VCaP (cell line): ENCODE measurements at regions not wholly inside any gene's neighbourhood (a gene's known extent, or its start where the extent isn't known, plus 50 kb on each side); places are given as distances from the start of the nearest gene placed in this dataset.

Source experiments
- H3K27ac ChIP-seq: fragments of 450-650 bp; 2 replicates; pipeline ENCODE4 v1.5.1; 2017
- TF ChIP-seq, protein P1 (sequence below): fragments of 450-650 bp; conservative IDR thresholded peaks from 2 replicates; pipeline ENCODE4 v1.5.1; 2017; ENCODE audit warnings: mild to moderate bottlenecking, moderate library complexity

DNA sequence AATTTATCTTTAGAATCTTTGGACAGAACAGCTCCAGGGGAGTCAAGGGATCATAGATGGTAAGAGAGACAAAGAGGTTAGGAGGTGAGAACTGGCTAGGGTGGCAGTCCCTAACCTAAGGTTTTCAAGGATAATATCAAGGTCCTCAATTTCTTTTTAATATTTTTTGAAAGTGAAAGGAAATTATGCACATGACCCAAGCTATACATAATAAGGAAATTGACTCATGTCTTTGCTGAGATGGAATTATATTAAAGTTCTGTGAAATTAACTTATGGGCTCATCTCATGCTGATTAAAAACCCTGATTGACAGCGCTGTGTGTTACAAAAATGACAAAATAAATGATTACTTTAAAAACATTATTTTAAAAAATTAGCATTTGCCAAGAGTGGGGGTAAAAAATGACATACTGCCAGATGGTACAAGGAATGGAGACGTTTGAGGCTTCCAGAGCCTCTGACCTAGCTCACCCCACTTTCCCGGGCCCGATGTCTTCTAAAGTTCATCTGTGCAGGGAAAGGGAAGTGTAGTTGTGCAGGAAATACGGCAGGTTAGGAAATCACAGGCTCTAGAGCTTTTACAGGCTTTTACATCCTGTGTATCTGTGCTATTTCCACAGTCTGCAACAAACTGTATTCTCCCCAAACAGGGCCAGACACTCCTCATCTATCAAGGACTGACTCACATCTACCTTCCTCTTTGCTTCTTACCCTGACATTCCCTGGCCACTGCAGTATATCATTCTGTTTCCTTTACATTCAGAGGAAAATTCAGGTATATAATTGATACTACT lies 185.6 kb upstream of the PRSS58 start:
- TF ChIP-seq, protein P1, sequence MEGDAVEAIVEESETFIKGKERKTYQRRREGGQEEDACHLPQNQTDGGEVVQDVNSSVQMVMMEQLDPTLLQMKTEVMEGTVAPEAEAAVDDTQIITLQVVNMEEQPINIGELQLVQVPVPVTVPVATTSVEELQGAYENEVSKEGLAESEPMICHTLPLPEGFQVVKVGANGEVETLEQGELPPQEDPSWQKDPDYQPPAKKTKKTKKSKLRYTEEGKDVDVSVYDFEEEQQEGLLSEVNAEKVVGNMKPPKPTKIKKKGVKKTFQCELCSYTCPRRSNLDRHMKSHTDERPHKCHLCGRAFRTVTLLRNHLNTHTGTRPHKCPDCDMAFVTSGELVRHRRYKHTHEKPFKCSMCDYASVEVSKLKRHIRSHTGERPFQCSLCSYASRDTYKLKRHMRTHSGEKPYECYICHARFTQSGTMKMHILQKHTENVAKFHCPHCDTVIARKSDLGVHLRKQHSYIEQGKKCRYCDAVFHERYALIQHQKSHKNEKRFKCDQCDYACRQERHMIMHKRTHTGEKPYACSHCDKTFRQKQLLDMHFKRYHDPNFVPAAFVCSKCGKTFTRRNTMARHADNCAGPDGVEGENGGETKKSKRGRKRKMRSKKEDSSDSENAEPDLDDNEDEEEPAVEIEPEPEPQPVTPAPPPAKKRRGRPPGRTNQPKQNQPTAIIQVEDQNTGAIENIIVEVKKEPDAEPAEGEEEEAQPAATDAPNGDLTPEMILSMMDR, result no peak
- no peak overlapping the region for H3K27ac ChIP-seq

DNA sequence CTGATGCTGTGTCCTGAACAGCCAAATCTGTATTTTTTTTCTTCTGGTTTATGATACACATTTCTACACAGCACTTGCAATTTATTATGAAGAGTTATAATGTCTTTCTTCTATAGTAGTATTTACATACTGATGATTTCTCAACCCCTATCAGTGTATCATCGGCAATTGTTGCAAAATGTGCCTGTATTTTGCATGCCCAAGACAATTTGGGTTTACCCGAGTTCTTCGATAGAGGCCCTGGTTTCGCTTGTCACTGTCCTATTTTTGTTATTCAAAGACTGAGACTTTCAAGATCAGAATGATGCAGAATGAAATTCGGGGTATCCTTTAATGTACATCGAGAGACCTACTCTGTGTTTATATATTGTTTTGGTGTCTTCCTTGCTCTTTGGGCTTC lies 184.5 kb upstream of the PRSS58 start:
- H3K27ac ChIP-seq, result no peak overlapping the region
- TF ChIP-seq, protein P1, result no peak

DNA sequence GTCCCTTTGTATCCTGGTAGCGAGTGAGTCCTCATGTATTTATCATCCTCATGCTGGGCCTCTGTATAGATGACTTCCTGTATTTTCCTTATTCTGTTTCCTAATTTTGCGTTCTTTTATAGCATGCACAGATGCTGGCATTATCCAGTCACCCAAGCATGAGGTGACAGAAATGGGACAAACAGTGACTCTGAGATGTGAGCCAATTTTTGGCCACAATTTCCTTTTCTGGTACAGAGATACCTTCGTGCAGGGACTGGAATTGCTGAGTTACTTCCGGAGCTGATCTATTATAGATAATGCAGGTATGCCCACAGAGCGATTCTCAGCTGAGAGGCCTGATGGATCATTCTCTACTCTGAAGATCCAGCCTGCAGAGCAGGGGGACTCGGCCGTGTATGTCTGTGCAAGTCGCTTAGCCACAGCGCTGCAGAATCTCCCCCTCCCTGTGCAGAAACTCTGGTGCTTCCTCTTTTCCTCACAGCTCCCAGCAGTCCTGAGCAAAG lies 183.1 kb upstream of the PRSS58 start:
- TF ChIP-seq, protein P1, result no peak

DNA sequence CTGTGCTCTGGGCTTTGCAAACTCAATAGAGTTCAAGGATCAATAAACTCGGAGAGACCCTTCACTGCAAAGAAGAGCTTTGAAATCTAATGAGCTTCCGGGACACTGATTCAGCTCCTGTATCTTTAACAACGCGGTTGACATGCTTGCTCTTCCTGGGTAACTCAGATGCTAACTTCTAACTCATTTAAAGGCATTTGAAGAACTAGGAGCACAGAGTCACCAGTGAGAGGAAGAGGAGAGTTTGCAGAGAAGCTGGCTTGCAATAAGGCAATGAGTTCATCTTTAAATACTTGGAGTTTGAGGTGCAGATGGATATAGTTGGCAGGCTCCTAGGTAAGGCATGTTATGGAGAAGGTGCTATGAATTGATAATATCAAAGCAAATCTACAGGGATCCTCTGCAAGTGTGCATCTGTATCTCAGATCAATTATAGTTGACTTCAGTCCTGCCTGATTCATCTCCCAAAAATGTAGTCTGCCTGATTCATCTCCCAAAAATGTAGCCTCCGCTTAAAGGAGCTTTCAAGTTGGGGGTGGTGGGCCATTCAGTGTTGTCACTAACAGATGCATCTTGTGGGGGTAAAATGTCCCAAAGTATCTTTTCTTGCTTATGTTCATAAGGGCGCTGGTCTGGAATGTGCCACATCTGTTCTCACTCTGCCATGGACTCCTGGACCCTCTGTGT lies 182.5 kb upstream of the PRSS58 start:
- TF ChIP-seq, protein P1, result no peak
- H3K27ac ChIP-seq, result peak overlapping the region; percentile 31

More for the DNA sequence above, 183.1 kb upstream of the PRSS58 start:
- peak overlapping the region; percentile 31 for H3K27ac ChIP-seq

DNA sequence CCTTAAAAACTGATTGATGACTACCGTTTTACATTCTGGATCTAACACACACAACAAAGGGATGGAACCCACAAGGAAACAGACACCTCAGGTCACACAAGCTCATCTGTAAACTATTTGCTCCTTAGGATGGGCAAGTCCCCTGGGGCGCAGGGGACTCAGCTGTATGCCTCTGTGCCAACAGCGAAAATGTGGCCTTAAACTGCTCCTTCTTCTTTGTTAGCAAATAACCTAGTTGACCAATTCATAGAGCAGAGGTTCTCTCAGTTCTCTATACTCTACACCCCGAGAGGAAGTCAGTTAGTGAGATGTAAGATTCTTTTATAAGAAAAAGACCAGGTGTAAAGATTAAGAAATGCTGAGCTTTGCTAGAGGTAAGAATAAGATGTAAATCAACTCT lies 181.9 kb upstream of the PRSS58 start:
- TF ChIP-seq, protein P1, result no peak
- H3K27ac ChIP-seq, result no peak overlapping the region

DNA sequence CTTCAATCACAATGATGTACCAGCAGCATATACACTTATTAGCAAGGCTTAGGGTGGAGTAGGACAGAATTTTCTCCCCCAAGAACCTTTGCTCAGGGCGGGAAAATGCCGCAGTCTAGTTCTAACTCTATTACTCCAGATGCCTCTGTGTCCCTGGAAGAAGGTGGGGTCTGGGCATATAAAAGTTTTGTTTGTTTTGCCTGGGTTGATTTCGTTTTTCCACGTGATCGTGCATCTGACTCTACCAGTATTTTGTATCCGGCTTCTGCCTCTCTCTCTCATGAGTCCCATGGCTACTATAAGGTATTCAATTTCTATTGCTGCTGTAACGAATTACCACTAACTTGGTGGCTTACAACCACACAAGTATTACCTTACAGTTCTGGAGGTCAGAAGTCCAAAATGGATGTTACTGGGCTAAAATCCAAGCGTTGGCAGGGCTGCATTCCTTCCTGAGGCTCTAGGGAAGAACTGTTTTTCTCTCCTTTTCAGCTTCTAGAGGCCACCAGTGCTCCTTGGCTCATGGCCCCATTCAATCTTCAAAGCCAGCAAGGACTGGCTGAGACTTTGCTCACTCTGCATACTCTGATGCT lies 181.2 kb upstream of the PRSS58 start:
- TF ChIP-seq, protein P1, result no peak
- H3K27ac ChIP-seq, result no peak overlapping the region
